ENCODE measurements at regions not wholly inside any gene's neighbourhood (a gene's known extent, or its start where the extent isn't known, plus 50 kb on each side); places are given as distances from the start of the nearest gene placed in this dataset.

DNA sequence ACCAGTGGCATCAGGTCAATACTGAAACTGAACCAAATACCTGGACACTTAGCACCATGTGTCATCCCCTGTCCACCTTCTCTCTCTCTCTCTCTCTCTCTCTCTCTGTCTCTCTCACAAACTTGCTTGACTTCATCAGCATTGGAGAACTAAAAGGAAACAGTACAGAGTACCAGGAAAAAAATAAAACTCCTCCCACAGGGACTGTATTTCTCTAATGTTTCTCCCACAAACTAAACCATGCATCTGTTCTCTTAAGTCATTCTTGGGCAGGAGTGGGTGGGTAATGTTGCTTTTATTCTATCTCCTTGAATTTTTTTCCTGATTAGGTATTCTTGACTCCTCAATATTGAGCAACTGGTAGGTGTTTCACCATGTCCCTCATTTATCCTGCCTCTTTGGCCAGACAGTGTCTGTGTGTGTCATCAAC, 112.9 kb upstream of the CACNA1A start:
- H3K4me1 ChIP-seq = no peaks in the 10 kb centered on the region
- TF ChIP-seq CTCF (IDR thresholded peaks at IDR 0.05) = no peak
- H3K36me3 ChIP-seq = no peaks in the 10 kb centered on the region
- no peak overlapping the region for H3K27ac ChIP-seq
- H3K4me3 ChIP-seq = no peak overlapping the region
- no peaks in the 10 kb centered on the region for H3K9me3 ChIP-seq
- DNase-seq = no peak
- peaks cover 8 to 40% of the 10 kb centered on the region in 2 donors for H3K27me3 ChIP-seq
- intact Hi-C loops (cut with DNase I) = no loop called here
- no peak for ATAC-seq

DNA sequence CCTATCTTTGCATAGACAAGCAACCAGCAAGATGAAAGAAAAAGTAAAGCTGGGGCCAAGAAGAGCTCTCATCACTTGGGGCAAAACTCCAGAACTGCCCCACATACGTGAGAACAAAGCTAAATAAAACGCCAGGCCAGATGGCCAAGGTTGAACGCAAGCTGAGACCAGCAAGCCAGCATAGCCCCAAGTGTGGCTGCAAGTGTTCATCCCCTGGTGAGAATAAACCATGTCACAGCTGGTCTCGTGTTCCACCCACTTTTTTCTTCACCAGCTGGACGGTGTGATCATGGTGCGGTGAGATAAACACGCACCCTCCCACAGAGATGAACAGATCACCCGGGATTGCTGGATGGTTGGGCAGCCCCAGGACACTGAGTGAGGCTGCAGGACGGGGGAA, 109.6 kb upstream of the CACNA1A start:
- H3K4me1 ChIP-seq = no peaks in the 10 kb centered on the region
- intact Hi-C loops (cut with DNase I) = no loop called here
- peaks cover 0 to 8% of the 10 kb centered on the region in 2 donors for H3K27me3 ChIP-seq
- DNase-seq = no peak
- TF ChIP-seq CTCF (IDR thresholded peaks at IDR 0.05) = no peak
- no peak for ATAC-seq
- no peaks in the 10 kb centered on the region for H3K9me3 ChIP-seq
- no peak overlapping the region for H3K4me3 ChIP-seq
- no peak overlapping the region for H3K27ac ChIP-seq
- no peaks in the 10 kb centered on the region for H3K36me3 ChIP-seq

GRCh38 chr19:13613447-13613846, 107.2 kb upstream of the CACNA1A start:
- Histone ChIP-seq H3K4me1 (no peaks in the 10 kb centered on the region), H3K4me3 (no peak overlapping the region), H3K27me3 (peaks cover 0 to 8% of the 10 kb centered on the region in 2 donors), H3K9me3 (no peaks in the 10 kb centered on the region), H3K27ac (no peak overlapping the region), H3K36me3 (no peaks in the 10 kb centered on the region)
- intact Hi-C loops (cut with DNase I) = no loop called here
- ATAC-seq (no peak), DNase-seq (no peak)
- TF ChIP-seq CTCF (IDR thresholded peaks at IDR 0.05) = no peak

GRCh38 chr19:13611596-13611995, 105.3 kb upstream of the CACNA1A start:
- no peaks in the 10 kb centered on the region for H3K4me1 ChIP-seq

DNA sequence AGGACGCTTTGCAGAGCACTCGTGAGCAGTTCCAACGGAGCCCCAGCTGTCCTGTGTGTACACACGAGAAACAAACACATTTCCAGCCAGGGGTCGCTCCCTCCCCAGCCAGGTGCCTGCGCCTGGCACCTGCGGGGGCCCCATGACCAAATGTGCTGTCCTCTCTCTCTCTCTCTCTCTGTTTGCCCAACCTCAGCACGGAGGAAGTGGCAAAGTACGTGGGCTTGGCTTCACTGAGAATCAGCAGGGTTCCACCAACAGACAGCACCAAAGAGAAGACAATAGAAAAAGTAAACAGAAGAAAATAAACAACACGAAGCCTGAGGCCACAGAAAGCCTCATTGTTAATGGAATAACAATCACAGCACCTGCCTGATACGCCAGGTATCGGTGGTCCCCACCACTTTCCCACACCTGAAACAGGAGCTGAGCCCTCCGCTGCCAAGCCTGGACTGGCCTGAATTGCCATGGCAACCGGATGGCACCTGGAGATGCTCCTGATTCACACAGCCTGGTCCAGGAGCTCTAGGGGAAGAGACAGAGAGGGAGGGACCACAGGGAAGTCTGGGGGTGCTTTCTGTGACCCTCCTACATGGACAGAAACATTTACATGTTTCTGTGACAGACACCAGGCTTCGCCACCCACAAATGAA, 103.9 kb upstream of the CACNA1A start:
- intact Hi-C loops (cut with DNase I) = no loop called here
- Histone ChIP-seq H3K27me3 (no peaks in the 10 kb centered on the region), H3K27ac (no peak overlapping the region), H3K9me3 (no peaks in the 10 kb centered on the region), H3K4me3 (no peak overlapping the region), H3K4me1 (no peaks in the 10 kb centered on the region), H3K36me3 (no peaks in the 10 kb centered on the region)
- DNase-seq (no peak), ATAC-seq (no peak)
- no peak for TF ChIP-seq CTCF (IDR thresholded peaks at IDR 0.05)

More at GRCh38 chr19:13611596-13611995, 105.3 kb upstream of the CACNA1A start:
- ATAC-seq = no peak
- no peaks in the 10 kb centered on the region for H3K27me3 ChIP-seq
- no peak for TF ChIP-seq CTCF (IDR thresholded peaks at IDR 0.05)
- no peak overlapping the region for H3K27ac ChIP-seq
- DNase-seq = no peak
- no peaks in the 10 kb centered on the region for H3K36me3 ChIP-seq
- no peak overlapping the region for H3K4me3 ChIP-seq
- H3K9me3 ChIP-seq = no peaks in the 10 kb centered on the region
- intact Hi-C loops (cut with DNase I) = no loop called here

Measured in left lung (tissue), 4 donors.